ENCODE measurements at regions not wholly inside any gene's neighbourhood (a gene's known extent, or its start where the extent isn't known, plus 50 kb on each side); places are given as distances from the start of the nearest gene placed in this dataset.

DNA sequence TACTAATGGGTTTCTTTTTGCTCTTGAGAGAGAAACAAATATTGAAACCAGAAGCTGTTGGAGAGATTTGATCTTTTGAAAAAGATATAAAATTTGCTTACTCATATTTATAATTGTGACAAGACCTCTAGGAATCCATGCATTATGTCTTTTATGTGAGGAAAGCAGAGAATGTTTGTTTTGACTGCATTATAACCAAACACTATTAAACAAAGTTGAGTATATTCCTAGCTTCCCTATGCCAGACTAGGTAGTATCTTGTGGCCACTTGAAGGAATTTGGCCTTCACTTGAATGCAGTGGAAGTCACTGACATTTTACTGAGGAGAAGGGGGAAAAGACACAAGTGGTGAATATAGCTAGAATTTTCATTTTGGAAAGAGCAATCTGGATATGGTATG is 521.8 kb upstream of the ZEB2 start:
- no peak for DNase-seq

DNA sequence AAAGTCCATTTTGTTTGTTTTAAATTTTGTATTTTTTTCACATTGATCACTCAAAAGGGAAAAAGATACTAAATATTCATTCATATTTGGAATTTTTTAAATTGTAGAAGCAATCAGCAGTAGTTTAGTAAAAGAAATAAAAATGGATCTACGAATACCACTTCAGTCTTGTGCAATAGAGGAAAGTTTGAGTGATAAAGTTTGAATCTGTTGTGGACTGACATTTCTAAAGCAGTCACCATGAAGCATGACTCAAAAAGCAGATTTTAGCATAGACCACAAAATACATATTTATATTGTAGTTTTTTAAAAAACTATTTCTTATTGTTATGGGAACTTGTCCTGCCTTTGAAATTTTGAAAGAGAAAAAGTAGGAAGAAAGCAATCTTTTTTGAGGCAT is 520.5 kb upstream of the ZEB2 start:
- DNase-seq: no peak

DNA sequence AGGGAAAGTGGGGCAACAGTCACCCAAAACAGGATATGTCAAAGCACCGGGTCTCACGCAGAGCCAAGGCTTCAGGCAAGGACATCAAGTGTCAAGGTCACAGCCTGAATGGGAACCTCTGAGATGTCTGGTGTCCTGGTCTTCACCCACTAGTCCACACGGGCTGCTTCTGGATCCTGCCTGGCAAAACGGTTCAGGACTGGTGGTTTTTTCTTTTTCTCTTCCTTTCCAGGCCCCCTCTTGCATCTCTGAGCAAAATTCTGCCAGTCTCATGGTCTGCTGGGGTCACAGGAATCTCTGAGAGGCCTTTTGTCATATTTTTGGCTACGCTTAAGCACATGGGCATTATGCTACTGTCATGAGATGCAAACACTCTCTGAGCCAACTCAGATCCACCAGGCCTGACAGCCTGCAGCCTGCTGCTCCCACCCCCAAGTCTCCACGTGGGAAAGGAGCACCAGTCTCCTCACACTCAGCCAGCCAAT is 518.2 kb upstream of the ZEB2 start:
- DNase-seq: no peak

DNA sequence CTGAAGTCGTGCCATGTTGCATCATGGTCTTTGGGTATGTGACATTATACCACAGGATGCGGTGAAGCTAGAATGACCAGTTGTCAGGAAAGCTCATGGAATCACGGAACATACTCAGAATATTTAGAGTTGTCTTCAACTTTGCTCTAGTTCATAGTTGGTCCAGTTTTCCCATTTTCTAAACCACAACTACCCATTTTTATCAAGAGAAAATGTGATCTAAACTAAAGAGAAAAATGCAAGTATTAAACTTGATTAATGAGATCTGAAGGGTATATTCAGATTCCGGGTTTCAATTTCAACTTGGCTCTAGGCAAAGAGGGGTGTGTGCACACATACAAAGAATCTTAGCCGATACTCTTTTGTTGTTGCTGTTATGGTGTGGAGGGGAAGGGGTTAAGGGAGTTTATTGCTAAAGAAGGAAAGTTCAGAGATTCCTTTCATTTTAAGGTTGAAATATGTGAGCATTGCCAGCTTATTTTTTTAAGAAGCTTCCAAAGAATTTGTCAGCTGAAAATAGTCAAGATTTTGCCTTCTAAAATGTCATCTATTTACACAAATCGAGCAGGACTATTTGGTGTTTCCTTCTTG is 516.6 kb upstream of the ZEB2 start:
- DNase-seq: no peak

DNA sequence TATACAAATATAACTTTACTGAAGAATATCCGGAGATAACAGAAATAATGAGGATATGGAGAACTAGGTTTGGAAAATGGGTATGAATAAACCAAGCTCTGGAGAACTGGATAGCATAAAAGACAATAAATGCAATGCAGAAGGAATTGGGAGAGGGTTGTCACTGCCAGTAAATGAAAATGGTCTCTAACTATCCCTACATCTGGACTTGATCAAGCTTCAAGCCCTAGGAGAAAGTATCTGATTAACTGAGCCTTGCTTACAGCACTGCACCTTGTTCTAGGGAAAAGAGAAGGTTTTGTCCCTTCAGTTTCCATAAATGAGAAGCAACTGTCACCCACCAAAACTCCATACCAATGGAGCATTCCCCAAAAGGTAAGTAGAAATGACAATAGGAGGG is 514.6 kb upstream of the ZEB2 start:
- no peak for DNase-seq

DNA sequence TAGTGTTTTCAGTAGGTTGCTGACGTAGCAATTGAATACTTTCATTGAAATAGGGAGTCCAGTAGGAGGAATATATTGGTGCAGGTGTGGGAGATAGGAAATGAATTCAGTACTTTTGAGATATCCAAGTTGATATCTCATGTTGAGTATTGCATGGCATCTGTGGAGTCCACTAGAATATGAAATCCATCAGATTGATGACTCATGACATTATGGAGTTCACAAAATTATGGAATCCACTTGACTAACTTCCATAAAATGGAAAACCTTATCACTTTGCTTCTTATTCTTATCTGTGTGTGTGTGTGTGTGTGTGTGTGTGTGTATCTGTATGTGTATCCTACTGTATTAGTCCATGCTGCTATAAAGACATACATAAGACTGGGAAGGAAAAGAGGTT is 513.5 kb upstream of the ZEB2 start:
- no peak for DNase-seq

DNA sequence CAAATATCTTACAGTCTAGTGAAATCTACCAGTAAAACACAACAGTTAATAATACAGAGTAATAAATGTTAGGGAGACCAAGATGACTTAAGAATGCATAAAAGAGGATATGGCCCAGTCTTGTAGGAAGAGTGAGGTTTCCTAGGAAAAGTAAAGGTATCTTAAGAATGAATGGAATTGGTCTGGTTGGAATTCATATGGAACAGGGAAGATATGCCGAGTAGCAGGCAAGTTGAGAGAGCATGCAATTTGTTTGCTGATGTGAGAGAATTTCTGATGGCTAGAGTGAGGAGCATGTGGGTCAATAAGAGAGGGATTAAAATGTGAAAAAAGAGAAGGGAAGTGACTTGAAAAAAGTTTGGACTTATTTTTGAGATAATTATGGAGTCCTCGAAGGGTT is 512.9 kb upstream of the ZEB2 start:
- no peak for DNase-seq

DNA sequence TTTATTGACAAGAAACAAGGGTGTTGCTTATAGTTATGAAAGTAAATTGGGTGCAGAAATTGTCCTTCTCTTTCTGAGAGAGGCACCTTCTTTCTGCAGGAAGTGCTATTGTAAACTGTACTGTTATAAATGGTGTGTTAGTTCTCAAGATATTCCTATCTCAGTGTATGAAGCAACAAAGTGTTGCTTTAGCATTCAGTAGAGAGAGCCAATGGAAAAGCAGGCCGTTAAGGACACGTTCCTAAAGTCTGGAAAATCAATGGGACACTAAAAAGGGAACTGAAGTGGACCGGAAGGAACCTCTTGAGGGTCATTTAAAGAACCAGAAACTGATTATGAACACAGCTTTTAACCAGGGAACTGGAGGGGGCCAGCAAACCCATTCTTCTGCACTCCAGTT is 510.0 kb upstream of the ZEB2 start:
- no peak for DNase-seq

DNA sequence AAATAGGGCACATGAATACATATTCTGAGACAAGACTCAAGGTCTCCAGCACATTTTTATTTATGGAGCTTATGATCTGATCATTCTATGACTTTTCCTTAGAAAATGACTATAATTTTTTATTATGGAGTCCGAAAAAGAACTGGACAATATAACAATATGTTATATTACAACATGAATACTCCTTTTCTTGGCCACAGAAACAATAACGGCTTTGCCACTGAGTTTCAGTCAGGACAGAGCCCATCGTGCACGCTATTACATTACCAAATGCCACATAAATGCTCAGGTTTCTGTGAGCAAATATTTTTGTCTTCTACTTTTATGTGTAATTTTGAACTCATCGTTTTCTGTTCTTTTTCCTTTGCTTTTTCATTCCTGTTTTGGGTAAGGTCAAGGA is 509.2 kb upstream of the ZEB2 start:
- DNase-seq: no peak

DNA sequence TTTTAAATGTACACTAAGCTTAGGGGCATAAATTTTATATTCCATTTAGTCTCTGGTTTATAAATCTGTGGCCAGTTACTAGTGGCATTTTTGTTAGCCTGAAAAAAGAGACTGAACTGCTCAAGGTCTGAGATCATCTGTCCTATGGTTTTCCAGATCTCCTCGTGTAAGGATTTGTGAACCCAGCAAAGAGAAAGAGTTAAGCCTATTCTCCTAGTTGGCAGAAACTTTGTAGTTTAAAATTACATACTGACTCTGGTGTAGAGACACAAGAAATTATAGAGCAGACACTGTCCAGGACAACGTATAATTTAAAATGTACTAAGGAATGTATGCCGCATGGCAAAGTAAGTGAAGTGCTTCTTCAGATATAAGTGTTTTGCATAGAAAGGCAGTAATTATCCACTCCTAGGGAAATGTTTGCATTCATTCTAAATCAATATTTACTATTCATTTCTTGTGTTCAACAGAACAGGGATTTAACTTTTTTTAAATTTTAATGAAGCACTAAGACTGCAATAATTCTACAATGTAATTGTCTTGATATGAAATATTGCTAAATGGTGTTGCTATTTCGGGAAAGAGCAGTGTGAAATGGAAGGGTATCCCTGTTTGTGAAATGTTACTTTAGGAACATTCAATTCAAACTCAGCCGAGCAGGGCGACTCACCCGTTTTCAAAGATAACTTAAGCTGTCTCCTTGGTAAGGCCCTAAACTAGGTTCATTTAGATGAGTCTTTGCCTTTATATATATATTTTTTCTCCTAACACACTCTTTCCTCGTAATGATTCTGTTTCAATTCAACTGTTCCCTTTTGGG is 508.4 kb upstream of the ZEB2 start:
- no peak for DNase-seq

DNA sequence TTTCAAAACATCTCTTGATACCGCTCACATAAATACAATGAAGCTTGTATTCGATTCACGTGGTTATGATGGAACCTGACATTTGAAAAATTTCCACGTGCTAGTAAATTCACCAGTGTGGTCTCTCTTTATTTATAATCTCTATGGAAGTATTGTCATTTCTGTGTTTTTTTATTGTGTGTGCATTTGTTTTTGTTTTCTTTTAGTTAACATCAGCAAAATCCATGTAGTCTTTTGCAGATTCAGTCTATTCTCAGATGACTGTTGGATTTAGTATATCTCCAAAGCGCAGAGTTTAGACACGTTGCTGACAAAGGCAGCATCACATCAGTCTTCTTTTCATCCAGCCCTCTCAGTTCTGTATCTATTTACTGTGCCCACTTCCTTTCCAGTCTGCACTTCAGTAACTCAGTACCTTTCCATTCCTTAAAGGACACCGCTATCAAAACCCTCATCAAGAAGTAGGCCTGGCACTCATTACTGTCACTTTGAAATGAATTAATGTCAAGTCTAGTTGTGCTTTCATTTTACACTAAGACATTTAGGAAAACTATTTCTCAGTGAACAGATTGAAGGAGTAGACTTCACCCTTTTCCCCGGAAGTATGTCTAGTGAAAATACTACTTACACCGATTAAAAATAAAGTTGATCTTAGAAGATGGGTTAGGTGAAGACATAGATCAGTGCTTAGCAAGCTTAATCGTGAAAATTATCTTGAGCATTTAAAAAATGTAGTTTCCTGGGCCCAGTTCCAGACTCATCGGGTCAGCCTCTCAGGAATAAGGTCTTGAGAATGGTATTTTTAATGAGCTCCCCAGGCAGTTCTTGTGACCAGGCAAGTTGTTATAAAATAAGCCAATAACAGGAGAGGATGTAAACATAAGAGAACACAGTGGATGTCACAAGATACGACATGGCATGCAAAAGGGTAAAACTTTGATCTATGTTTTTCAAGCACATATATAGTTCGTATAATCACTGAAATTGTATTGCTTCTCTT is 506.8 kb upstream of the ZEB2 start:
- peak; percentile 52 for DNase-seq

DNA sequence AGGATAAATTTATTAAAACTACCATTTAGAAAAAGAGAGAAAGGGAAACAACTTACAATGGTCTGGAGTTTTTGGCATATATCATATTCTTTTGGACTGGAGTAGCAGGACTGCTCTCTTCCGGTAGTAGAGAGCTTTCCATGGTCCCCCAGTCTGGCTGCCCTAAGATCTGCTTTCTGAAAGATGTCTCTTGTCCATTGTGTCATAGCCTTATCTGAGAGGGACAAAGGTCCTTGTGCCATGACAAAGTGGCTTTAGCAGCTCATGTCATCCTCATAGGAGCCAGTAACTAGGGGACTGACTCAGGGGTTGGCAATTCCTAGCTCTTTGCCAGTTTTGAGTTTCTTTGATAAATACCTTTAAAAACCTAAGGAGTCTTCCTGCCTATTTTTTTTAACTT is 505.5 kb upstream of the ZEB2 start:
- no peak for DNase-seq

DNA sequence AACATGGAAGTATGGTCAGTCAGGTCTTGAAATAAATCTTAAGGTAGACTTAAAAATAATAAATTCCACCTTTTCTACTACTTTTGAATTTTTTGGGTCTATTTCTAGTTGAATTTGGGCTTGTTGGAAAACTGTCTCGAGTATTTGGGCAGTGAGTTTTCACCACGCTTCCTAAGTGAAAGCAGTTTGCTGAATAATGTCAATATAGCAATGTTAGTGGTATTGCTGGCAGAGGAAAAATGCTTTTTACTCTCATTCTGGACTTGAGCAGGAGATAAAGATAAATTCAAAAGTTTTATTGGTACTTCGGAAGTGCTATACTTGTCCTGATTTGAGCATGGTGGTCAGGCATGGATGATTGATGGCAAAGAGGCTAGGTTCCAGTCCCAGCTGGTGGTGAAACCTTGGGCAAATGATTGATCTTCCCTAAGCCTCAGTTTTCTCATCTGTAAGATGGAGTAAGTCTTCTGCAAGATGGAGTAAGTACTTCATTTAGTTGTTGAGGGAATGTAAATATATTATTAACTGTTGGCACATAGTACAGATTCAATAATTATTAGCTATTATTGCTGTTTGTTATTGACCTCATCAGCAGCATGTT is 503.5 kb upstream of the ZEB2 start:
- no peak for DNase-seq

DNA sequence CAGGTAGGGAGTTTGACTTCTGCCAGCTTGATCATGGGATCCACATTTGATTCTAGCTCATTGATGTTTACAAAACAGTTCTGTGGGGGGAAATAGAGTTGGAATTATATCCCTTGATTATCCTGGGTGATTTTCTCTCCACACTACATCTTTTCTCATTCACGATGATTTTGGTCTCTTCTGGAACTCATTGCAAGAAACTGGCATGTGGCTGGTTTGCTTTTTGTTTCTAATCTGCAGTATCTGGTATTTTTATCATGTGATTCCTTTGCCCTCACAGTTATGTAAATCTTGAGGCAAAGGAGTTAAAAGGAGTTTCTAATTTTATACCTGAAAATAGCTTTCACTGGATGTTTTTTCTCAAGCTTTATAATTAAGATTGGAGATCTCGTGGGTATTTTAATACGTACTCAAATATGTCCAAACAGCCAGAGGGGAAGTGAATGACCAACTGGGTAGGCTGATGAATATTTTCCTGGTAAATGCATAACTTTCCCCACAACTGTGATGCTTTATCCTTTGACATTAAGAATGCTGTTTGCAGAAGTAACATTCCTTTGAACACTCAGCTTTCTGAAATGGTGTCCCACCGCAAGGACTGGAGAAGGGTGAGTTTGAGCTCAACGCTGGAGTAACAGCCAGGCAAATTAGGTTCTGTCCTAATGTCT is 502.9 kb upstream of the ZEB2 start:
- peak; percentile 62 for DNase-seq

DNA sequence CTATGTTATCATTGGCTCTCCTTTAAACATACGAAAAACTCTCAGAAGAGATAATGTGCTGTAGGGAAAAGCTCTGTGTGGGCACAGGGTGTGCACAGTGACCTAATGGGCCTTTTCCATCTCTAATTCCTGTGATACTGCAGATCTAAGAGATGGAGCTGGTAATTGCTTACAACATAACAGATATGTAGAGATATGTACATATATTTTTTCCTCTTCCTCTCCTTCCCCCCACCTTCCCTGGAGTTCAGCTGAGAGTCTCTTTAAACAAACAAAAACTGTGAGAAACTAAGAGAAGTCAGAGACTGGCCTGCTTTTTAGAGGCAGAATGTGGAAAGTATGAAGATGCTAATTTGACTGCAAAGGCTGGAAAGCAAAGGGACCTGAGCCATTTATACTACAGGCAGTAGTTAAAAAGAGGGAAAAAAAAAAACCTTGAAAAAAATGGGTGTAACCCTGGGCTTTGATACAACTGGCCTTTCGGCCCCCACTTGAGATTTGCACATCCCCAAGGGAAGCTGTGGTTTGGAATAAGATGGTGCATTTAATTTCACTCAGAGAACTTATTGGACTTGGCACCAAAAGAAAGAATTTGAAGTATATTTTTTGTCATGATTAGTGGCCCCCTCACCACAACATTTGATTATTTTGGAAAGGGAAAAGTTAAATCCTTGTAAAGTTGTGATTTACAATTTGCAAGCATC is 502.2 kb upstream of the ZEB2 start:
- no peak for DNase-seq

DNA sequence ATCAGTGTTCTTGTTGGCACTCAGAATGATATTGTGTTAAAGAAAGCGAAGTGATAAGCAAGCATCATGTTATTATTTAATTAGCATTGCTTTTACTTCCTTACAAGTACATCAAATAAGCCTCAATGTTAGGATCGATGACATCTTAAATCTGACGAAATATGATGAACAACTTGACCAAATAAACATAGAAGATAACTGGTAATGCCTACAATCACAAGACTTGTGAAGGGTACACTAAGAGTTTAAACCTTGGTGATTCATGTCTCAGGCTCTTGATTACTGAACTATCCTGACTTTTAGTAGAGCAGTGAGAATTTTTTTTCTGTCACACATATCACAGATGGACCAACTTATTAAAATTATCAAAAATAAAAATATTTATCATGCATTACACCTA is 500.8 kb upstream of the ZEB2 start:
- no peak for DNase-seq

DNA sequence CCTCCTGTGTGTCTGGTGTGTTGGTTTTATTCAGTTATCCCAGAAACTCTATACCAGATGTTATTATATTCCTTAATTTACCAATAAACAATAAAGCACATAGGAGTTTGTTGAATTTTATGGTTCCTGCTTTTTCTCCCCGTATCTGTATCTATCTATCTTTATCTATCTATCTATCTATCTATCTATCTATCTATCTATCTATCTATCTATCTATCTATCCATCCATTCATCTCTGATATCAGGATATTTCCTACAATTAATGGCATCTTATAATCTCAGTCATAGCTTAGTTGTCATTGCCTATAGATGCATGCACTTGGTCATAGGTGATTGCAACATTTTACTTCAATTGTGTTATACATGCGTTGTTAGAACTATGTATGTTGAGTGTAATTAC is 500.2 kb upstream of the ZEB2 start:
- DNase-seq: no peak

DNA sequence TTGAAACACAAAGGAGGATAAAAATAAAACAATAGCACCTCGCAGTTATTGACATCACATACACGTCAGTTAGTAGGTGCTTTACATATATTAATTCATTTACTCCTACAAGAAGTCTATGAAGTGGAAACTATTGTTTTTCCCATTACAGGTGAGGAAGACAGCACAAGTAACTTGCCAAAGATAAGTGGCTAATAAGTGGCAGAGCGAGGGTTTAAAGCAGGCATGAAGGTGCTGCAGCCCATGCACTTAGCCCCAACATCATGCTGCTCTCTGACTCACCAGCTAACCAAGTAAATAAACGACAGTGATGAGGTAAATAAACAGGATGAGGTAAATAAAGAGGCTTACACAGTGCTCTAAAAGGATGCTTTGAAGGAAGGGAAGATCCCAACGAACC is 498.6 kb upstream of the ZEB2 start:
- no peak for DNase-seq

DNA sequence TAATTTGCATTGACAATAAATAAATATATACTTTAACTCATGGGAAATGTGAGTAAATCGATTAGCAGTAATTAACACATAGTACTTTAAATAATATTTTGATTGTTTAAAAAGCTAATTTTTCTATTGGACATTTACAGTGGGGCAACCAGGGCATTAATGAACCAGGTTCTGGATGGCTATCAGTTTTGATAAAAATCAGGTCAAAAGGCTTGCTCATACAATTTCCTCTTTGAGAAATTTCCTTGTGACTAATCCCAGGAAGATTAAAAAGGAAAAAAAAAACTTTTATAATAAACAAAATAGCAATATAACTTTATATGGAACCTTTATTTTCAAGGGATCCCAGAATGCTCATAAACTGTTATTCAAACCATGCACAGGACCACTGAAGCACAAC is 497.2 kb upstream of the ZEB2 start:
- DNase-seq: no peak

DNA sequence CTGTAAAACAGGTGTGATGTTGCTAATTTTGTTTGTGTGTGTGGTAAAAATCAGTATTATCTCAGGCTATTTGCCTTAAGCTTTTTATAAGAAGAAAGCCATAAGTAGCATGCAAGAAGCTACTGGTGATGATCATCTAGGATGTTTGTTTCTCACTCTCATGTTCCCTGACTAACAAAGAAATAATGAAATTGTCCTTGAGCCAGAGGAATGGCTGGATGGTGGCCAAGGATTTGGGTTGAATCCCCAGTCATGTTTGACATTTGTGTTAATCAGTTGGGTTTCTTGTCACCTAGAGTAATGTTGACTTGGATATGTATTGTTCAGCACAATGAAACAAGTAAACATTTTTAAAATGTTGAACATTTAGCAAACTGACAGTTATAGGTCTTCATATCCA is 496.8 kb upstream of the ZEB2 start:
- peak; percentile 21 for DNase-seq

DNA sequence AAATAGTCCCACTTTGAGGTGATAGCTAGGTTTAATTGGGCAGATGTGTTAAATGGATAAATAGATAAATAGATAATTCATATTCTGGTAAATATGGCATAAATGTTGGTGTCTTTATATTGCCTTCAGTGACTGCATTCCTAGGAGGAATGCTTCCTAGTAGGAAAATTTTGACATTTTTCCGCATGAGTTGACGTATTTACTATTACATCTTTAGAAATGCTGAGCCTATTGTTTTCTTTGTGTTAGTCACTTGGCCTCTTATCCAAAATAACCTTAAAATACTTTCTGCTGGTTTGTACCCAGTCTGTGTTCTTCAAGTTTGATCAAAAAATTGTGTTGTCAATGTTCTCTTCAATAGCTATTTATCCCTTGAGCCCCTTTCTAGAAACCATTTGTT is 495.6 kb upstream of the ZEB2 start:
- DNase-seq: no peak

DNA sequence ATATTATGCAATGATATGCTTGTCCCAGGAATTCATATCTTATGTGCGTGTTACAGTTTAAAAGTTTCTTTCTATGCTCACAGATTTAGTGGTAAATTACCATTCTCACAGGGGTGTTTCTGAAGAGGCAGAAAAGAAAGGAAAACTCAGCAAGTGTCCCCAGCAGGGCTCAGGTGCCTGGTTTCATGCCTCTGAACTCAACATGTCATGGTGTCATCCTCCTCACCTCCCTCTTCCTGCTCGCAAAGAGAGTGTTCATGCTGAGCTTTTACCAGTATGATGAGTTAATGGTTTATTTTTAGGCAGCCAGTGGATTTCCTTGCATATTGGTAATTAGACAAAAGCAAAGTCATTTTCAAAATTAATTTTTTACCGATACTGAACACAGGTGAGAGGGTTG is 492.9 kb upstream of the ZEB2 start:
- DNase-seq: no peak

Data from fibroblast of skin of right biceps (primary cell).